EH (cell line): ENCODE measurements at regions not wholly inside any gene's neighbourhood (a gene's known extent, or its start where the extent isn't known, plus 50 kb on each side); places are given as distances from the start of the nearest gene placed in this dataset.

Source experiments
- DNase-seq: peaks from one replicate; pipeline ENCODE4 v3.0.0-alpha.2; 2015; ENCODE audit warnings: low read depth

- DNase-seq: peak; percentile 11
Observed at GRCh38 chr4:15130441-15130840, 128.2 kb downstream of the CPEB2 start.

GRCh38 chr4:15131551-15131950 is 129.3 kb downstream of the CPEB2 start:
- no peak for DNase-seq

- DNase-seq: no peak
Observed at GRCh38 chr4:15132739-15133138, 130.5 kb downstream of the CPEB2 start.

GRCh38 chr4:15139599-15139998 is 137.3 kb downstream of the CPEB2 start:
- no peak for DNase-seq

GRCh38 chr4:15142201-15142600 is 139.9 kb downstream of the CPEB2 start:
- no peak for DNase-seq

GRCh38 chr4:15143551-15143950 is 141.3 kb downstream of the CPEB2 start:
- DNase-seq: no peak

- DNase-seq: peak; percentile 16
Observed at GRCh38 chr4:15144249-15144966, 142.1 kb downstream of the CPEB2 start.

GRCh38 chr4:15144967-15145295 is 142.7 kb downstream of the CPEB2 start:
- no peak for DNase-seq

GRCh38 chr4:15145709-15146108 is 143.4 kb downstream of the CPEB2 start:
- no peak for DNase-seq

- DNase-seq: no peak
Observed at GRCh38 chr4:15147714-15148113, 145.4 kb downstream of the CPEB2 start.

- DNase-seq: no peak
Observed at GRCh38 chr4:15148199-15148598, 145.9 kb downstream of the CPEB2 start.

GRCh38 chr4:15148691-15149090 is 146.4 kb downstream of the CPEB2 start:
- no peak for DNase-seq

- no peak for DNase-seq
Observed at GRCh38 chr4:15149234-15149838, 147.1 kb downstream of the CPEB2 start.

- peak; percentile 85 for DNase-seq
Observed at GRCh38 chr4:15149839-15150592, 147.7 kb downstream of the CPEB2 start.

GRCh38 chr4:15150631-15151030 is 148.3 kb downstream of the CPEB2 start:
- DNase-seq: no peak

GRCh38 chr4:15151033-15151432 is 148.8 kb downstream of the CPEB2 start:
- DNase-seq: no peak

GRCh38 chr4:15153662-15154061 is 151.4 kb downstream of the CPEB2 start:
- DNase-seq: no peak

GRCh38 chr4:15158406-15159091 is 156.3 kb downstream of the CPEB2 start:
- no peak for DNase-seq

- no peak for DNase-seq
Observed at GRCh38 chr4:15159477-15160019, 157.3 kb downstream of the CPEB2 start.

GRCh38 chr4:15161439-15161838 is 159.2 kb downstream of the CPEB2 start:
- DNase-seq: peak; percentile 16

- DNase-seq: no peak
Observed at GRCh38 chr4:15162046-15162445, 159.8 kb downstream of the CPEB2 start.
